SU-DHL-6 (cell line): ENCODE measurements at regions not wholly inside any gene's neighbourhood (a gene's known extent, or its start where the extent isn't known, plus 50 kb on each side); places are given as distances from the start of the nearest gene placed in this dataset.

Source experiments
- EZH2phosphoT487 ChIP-seq: fragments of 200-600 bp; sonication (generic), shearing (Covaris generic); conservative IDR thresholded peaks from 2 replicates; pipeline ENCODE4 v1.6.1; 2018; ENCODE audit warnings: mild to moderate bottlenecking, antibody characterized with exemption, low read length, moderate library complexity, mixed read lengths
- TF ChIP-seq, protein P1 (sequence below): fragments of 200-600 bp; sonication (generic); IDR thresholded peaks from one replicate; pipeline ENCODE4 v1.5.1; 2017; ENCODE audit warnings: antibody characterized with exemption, mild to moderate bottlenecking, low read length, moderate library complexity; ENCODE audit not compliant: insufficient read depth, poor library complexity, severe bottlenecking

DNA sequence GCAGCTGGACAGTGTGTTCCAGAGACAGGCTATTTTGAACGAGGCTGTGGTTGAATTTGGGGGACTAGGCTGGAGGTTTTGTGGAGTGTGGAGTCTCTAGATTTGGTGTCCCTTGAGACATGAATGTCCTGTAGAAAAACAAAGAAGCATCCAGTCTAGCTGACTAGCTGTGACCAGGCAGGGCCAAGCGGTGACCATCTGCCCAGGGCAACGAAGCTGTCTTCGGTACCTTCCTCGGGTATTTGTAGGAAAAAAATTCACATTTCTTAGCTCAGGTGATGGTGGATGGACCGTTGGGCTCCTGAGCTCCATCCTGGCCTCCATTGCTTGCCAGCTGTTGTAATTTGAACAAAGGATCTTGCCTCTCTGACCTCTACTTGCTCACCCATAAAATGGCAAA, 557.3 kb downstream of the MIAT start:
- TF ChIP-seq, protein P1, sequence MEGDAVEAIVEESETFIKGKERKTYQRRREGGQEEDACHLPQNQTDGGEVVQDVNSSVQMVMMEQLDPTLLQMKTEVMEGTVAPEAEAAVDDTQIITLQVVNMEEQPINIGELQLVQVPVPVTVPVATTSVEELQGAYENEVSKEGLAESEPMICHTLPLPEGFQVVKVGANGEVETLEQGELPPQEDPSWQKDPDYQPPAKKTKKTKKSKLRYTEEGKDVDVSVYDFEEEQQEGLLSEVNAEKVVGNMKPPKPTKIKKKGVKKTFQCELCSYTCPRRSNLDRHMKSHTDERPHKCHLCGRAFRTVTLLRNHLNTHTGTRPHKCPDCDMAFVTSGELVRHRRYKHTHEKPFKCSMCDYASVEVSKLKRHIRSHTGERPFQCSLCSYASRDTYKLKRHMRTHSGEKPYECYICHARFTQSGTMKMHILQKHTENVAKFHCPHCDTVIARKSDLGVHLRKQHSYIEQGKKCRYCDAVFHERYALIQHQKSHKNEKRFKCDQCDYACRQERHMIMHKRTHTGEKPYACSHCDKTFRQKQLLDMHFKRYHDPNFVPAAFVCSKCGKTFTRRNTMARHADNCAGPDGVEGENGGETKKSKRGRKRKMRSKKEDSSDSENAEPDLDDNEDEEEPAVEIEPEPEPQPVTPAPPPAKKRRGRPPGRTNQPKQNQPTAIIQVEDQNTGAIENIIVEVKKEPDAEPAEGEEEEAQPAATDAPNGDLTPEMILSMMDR, result no peak
- TF ChIP-seq EZH2phosphoT487, result no peak
